ENCODE measurements at regions not wholly inside any gene's neighbourhood (a gene's known extent, or its start where the extent isn't known, plus 50 kb on each side); places are given as distances from the start of the nearest gene placed in this dataset.
A peak's percentile ranks its signal among the peaks of the same experiment; 100 is the strongest.

GRCh38 chr10:20999699-21000098 is 102.6 kb upstream of the NEBL start:
- no peak overlapping the region for H3K4me3 ChIP-seq (ENCODE audit: extremely low read depth, insufficient read depth, low read length, poor library complexity, severe bottlenecking)
- 88 to 94% methylated on average over 3 of the region's 11 CpGs for WGBS, 2 experiments (ENCODE audit: insufficient coverage in 2 of 2)
- no peaks in the 10 kb centered on the region for H3K36me3 ChIP-seq (ENCODE audit: control insufficient read depth, insufficient read depth, low read length)
- peaks cover 6% of the 10 kb centered on the region for H3K4me1 ChIP-seq (ENCODE audit: control insufficient read depth, insufficient read depth, low read length, poor library complexity, severe bottlenecking)
- H3K9me3 ChIP-seq (ENCODE audit: control insufficient read depth, low read length): no peaks in the 10 kb centered on the region
- no peak overlapping the region for H3K27ac ChIP-seq (ENCODE audit: low read depth, low read length, severe bottlenecking)

- no peak overlapping the region for H3K27ac ChIP-seq (ENCODE audit: low read depth, low read length, severe bottlenecking)
- H3K9me3 ChIP-seq (ENCODE audit: control insufficient read depth, low read length): no peaks in the 10 kb centered on the region
- no peaks in the 10 kb centered on the region for H3K36me3 ChIP-seq (ENCODE audit: control insufficient read depth, insufficient read depth, low read length)
- no peak overlapping the region for H3K4me3 ChIP-seq (ENCODE audit: extremely low read depth, insufficient read depth, low read length, poor library complexity, severe bottlenecking)
- 100% methylated on average over 1 of the region's 5 CpGs for WGBS, 2 experiments (ENCODE audit: insufficient coverage in 2 of 2)
- peaks cover 6% of the 10 kb centered on the region for H3K4me1 ChIP-seq (ENCODE audit: control insufficient read depth, insufficient read depth, low read length, poor library complexity, severe bottlenecking)
Measured at GRCh38 chr10:20998036-20998435, 100.9 kb upstream of the NEBL start.

- Histone ChIP-seq H3K9me3 (ENCODE audit: control insufficient read depth, low read length) (no peaks in the 10 kb centered on the region), H3K27ac (ENCODE audit: low read depth, low read length, severe bottlenecking) (peak overlapping the region; percentile 64), H3K4me1 (ENCODE audit: control insufficient read depth, insufficient read depth, low read length, poor library complexity, severe bottlenecking) (peaks cover 6% of the 10 kb centered on the region), H3K4me3 (ENCODE audit: extremely low read depth, insufficient read depth, low read length, poor library complexity, severe bottlenecking) (no peak overlapping the region), H3K36me3 (ENCODE audit: control insufficient read depth, insufficient read depth, low read length) (no peaks in the 10 kb centered on the region)
- 78% methylated on average over 13 of the region's 14 CpGs for WGBS, 2 experiments (ENCODE audit: insufficient coverage in 2 of 2)
Measured at GRCh38 chr10:20995123-20995987, 98.2 kb upstream of the NEBL start.

- Histone ChIP-seq H3K36me3 (ENCODE audit: control insufficient read depth, insufficient read depth, low read length) (no peaks in the 10 kb centered on the region), H3K4me1 (ENCODE audit: control insufficient read depth, insufficient read depth, low read length, poor library complexity, severe bottlenecking) (peaks cover 6% of the 10 kb centered on the region), H3K4me3 (ENCODE audit: extremely low read depth, insufficient read depth, low read length, poor library complexity, severe bottlenecking) (no peak overlapping the region), H3K27ac (ENCODE audit: low read depth, low read length, severe bottlenecking) (no peak overlapping the region), H3K9me3 (ENCODE audit: control insufficient read depth, low read length) (no peaks in the 10 kb centered on the region)
- WGBS, 2 experiments (ENCODE audit: insufficient coverage in 2 of 2): 94 to 98% methylated on average over 4 to 5 of the region's 7 CpGs
Measured at GRCh38 chr10:20993830-20994527, 96.9 kb upstream of the NEBL start.

GRCh38 chr10:20993389-20993788 is 96.3 kb upstream of the NEBL start:
- Histone ChIP-seq H3K4me1 (ENCODE audit: control insufficient read depth, insufficient read depth, low read length, poor library complexity, severe bottlenecking) (peaks cover 6% of the 10 kb centered on the region), H3K36me3 (ENCODE audit: control insufficient read depth, insufficient read depth, low read length) (no peaks in the 10 kb centered on the region), H3K27ac (ENCODE audit: low read depth, low read length, severe bottlenecking) (no peak overlapping the region), H3K4me3 (ENCODE audit: extremely low read depth, insufficient read depth, low read length, poor library complexity, severe bottlenecking) (no peak overlapping the region), H3K9me3 (ENCODE audit: control insufficient read depth, low read length) (no peaks in the 10 kb centered on the region)
- 92 to 100% methylated on average over 1 to 4 of the region's 4 CpGs for WGBS, 2 experiments (ENCODE audit: insufficient coverage in 2 of 2)

GRCh38 chr10:20991526-20991925 is 94.4 kb upstream of the NEBL start:
- H3K4me3 ChIP-seq (ENCODE audit: extremely low read depth, insufficient read depth, low read length, poor library complexity, severe bottlenecking): no peak overlapping the region
- no peak overlapping the region for H3K27ac ChIP-seq (ENCODE audit: low read depth, low read length, severe bottlenecking)
- H3K9me3 ChIP-seq (ENCODE audit: control insufficient read depth, low read length): no peaks in the 10 kb centered on the region
- H3K36me3 ChIP-seq (ENCODE audit: control insufficient read depth, insufficient read depth, low read length): no peaks in the 10 kb centered on the region
- no CpG with 5 or more reads among the region's 1 CpG for WGBS, 2 experiments (ENCODE audit: insufficient coverage in 2 of 2)
- H3K4me1 ChIP-seq (ENCODE audit: control insufficient read depth, insufficient read depth, low read length, poor library complexity, severe bottlenecking): peaks cover 6% of the 10 kb centered on the region

- Histone ChIP-seq H3K4me3 (ENCODE audit: extremely low read depth, insufficient read depth, low read length, poor library complexity, severe bottlenecking) (no peak overlapping the region), H3K9me3 (ENCODE audit: control insufficient read depth, low read length) (no peaks in the 10 kb centered on the region), H3K27ac (ENCODE audit: low read depth, low read length, severe bottlenecking) (peak overlapping the region; percentile 43), H3K36me3 (ENCODE audit: control insufficient read depth, insufficient read depth, low read length) (no peaks in the 10 kb centered on the region), H3K4me1 (ENCODE audit: control insufficient read depth, insufficient read depth, low read length, poor library complexity, severe bottlenecking) (peaks cover 5% of the 10 kb centered on the region)
- 100% methylated on average over 1 of the region's 1 CpG for WGBS, 2 experiments (ENCODE audit: insufficient coverage in 2 of 2)
Measured at GRCh38 chr10:20990604-20991003, 93.5 kb upstream of the NEBL start.

- H3K27ac ChIP-seq (ENCODE audit: low read depth, low read length, severe bottlenecking): no peak overlapping the region
- no peaks in the 10 kb centered on the region for H3K9me3 ChIP-seq (ENCODE audit: control insufficient read depth, low read length)
- H3K36me3 ChIP-seq (ENCODE audit: control insufficient read depth, insufficient read depth, low read length): no peaks in the 10 kb centered on the region
- H3K4me1 ChIP-seq (ENCODE audit: control insufficient read depth, insufficient read depth, low read length, poor library complexity, severe bottlenecking): no peaks in the 10 kb centered on the region
- WGBS, 2 experiments (ENCODE audit: insufficient coverage in 2 of 2): 83 to 90% methylated on average over 1 of the region's 1 CpG
- H3K4me3 ChIP-seq (ENCODE audit: extremely low read depth, insufficient read depth, low read length, poor library complexity, severe bottlenecking): no peak overlapping the region
Measured at GRCh38 chr10:20988357-20988983, 91.4 kb upstream of the NEBL start.

- Histone ChIP-seq H3K4me3 (ENCODE audit: extremely low read depth, insufficient read depth, low read length, poor library complexity, severe bottlenecking) (no peak overlapping the region), H3K27ac (ENCODE audit: low read depth, low read length, severe bottlenecking) (no peak overlapping the region), H3K4me1 (ENCODE audit: control insufficient read depth, insufficient read depth, low read length, poor library complexity, severe bottlenecking) (no peaks in the 10 kb centered on the region), H3K9me3 (ENCODE audit: control insufficient read depth, low read length) (no peaks in the 10 kb centered on the region), H3K36me3 (ENCODE audit: control insufficient read depth, insufficient read depth, low read length) (no peaks in the 10 kb centered on the region)
- 94 to 100% methylated on average over 1 to 2 of the region's 2 CpGs for WGBS, 2 experiments (ENCODE audit: insufficient coverage in 2 of 2)
Measured at GRCh38 chr10:20986049-20986448, 88.9 kb upstream of the NEBL start.

- H3K4me1 ChIP-seq (ENCODE audit: control insufficient read depth, insufficient read depth, low read length, poor library complexity, severe bottlenecking): no peaks in the 10 kb centered on the region
- WGBS, 2 experiments (ENCODE audit: insufficient coverage in 2 of 2): 77 to 78% methylated on average over 6 to 7 of the region's 8 CpGs
- no peak overlapping the region for H3K4me3 ChIP-seq (ENCODE audit: extremely low read depth, insufficient read depth, low read length, poor library complexity, severe bottlenecking)
- no peaks in the 10 kb centered on the region for H3K9me3 ChIP-seq (ENCODE audit: control insufficient read depth, low read length)
- no peak overlapping the region for H3K27ac ChIP-seq (ENCODE audit: low read depth, low read length, severe bottlenecking)
- H3K36me3 ChIP-seq (ENCODE audit: control insufficient read depth, insufficient read depth, low read length): no peaks in the 10 kb centered on the region
Measured at GRCh38 chr10:20984662-20985061, 87.6 kb upstream of the NEBL start.

Measured in mesodermal cell (in vitro differentiated cells).